LNCaP clone FGC (cell line): ENCODE measurements at regions not wholly inside any gene's neighbourhood (a gene's known extent, or its start where the extent isn't known, plus 50 kb on each side); places are given as distances from the start of the nearest gene placed in this dataset.

Experiments used
- DNase-seq: peaks from one replicate; pipeline ENCODE4 v3.0.0-alpha.2; 2011; ENCODE audit warnings: low read depth
- H3K4me3 ChIP-seq: 2 replicates; pipeline ENCODE4 v1.5.1; 2011; ENCODE audit warnings: mild to moderate bottlenecking, low read depth, low read length, control low read depth
- TF ChIP-seq, protein P1 (sequence below): IDR thresholded peaks from 2 replicates; pipeline ENCODE4 v1.5.1; 2012; ENCODE audit warnings: mild to moderate bottlenecking; ENCODE audit not compliant: control insufficient read depth, insufficient read depth; ENCODE audit errors: extremely low read depth

DNA sequence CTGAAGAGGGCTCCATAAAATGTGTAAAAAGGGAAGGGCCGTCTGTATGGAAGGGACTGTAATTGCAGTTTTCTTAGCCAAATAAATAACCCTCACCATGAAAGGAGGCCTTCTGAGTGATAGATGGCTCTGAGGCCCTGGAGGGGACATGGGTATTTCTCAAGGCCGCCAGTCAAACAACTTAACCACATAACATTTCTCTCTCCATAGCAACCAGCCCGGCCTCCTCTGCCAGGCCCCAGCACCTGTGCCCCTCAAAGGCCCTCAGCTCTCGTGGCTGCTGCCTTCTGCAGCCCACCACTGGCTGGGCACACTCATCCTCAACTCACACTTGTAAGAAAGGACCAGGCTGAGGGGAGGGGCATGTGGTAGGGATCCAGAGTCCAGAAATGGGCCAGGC is 57.0 kb upstream of the GJB5 start:
- no peak overlapping the region for H3K4me3 ChIP-seq
- no peak for DNase-seq
- TF ChIP-seq, protein P1, sequence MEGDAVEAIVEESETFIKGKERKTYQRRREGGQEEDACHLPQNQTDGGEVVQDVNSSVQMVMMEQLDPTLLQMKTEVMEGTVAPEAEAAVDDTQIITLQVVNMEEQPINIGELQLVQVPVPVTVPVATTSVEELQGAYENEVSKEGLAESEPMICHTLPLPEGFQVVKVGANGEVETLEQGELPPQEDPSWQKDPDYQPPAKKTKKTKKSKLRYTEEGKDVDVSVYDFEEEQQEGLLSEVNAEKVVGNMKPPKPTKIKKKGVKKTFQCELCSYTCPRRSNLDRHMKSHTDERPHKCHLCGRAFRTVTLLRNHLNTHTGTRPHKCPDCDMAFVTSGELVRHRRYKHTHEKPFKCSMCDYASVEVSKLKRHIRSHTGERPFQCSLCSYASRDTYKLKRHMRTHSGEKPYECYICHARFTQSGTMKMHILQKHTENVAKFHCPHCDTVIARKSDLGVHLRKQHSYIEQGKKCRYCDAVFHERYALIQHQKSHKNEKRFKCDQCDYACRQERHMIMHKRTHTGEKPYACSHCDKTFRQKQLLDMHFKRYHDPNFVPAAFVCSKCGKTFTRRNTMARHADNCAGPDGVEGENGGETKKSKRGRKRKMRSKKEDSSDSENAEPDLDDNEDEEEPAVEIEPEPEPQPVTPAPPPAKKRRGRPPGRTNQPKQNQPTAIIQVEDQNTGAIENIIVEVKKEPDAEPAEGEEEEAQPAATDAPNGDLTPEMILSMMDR: no peak

- H3K4me3 ChIP-seq: no peak overlapping the region
- DNase-seq: no peak
- TF ChIP-seq, protein P1: no peak
These were observed 53.4 kb upstream of the GJB5 start for GRCh38 chr1:34701326-34702060.
